Osteocyte (in vitro differentiated cells): ENCODE measurements at regions not wholly inside any gene's neighbourhood (a gene's known extent, or its start where the extent isn't known, plus 50 kb on each side); places are given as distances from the start of the nearest gene placed in this dataset.

Experiments used
- DNase-seq: peaks from one replicate; pipeline ENCODE4 v3.0.0; 2021; ENCODE audit warnings: mixed read lengths; ENCODE audit not compliant: unreplicated experiment; ENCODE audit errors: extremely low spot score
- H3K27ac Mint-ChIP-seq: one replicate; pipeline ENCODE4 v1.8.0; 2021; ENCODE audit warnings: mild to moderate bottlenecking, mixed read lengths; ENCODE audit not compliant: unreplicated experiment
- H3K27me3 Mint-ChIP-seq: one replicate; pipeline ENCODE4 v1.8.0; 2021; ENCODE audit warnings: mixed read lengths; ENCODE audit not compliant: unreplicated experiment
- H3K36me3 Mint-ChIP-seq: one replicate; pipeline ENCODE4 v1.8.0; 2021; ENCODE audit warnings: mixed read lengths; ENCODE audit not compliant: unreplicated experiment
- H3K4me1 Mint-ChIP-seq: one replicate; pipeline ENCODE4 v1.8.0; 2021; ENCODE audit warnings: mixed read lengths; ENCODE audit not compliant: unreplicated experiment
- H3K4me3 Mint-ChIP-seq: one replicate; pipeline ENCODE4 v1.8.0; 2021; ENCODE audit warnings: mild to moderate bottlenecking, moderate library complexity, mixed read lengths; ENCODE audit not compliant: unreplicated experiment
- H3K9me3 Mint-ChIP-seq: one replicate; pipeline ENCODE4 v1.8.0; 2021; ENCODE audit warnings: mixed read lengths; ENCODE audit not compliant: unreplicated experiment
- TF ChIP-seq, protein P1 (sequence below): fragments of 200-600 bp; sonication (generic); IDR thresholded peaks from 2 replicates; pipeline ENCODE4 v1.5.0; 2021; ENCODE audit warnings: antibody characterized with exemption, mild to moderate bottlenecking, moderate library complexity

DNA sequence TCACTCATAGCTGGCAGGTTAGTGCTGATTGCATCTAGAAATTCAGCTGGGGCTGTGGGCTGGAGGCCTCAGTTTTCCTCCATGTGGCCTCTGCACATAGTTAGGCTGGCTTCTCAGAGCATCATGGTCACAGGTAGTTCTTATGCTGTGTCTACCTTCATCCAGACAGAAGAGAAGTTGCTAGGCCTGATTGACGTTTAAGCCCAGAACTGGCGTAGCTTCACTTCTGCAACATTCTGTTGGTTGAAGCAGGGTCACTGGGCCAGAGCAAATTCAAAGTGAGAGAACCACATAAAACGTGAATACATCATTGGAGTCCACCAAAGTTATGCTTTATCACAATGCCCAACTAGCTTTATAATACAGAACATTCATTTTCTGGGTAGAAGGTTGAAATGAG is 116.0 kb downstream of the SPP2 start:
- Mint-ChIP-seq H3K27me3 (no peaks in the 10 kb centered on the region), H3K9me3 (no peaks in the 10 kb centered on the region), H3K4me1 (peaks cover 72% of the 10 kb centered on the region), H3K4me3 (no peak overlapping the region), H3K36me3 (no peaks in the 10 kb centered on the region), H3K27ac (peak overlapping the region; percentile 90)
- TF ChIP-seq, protein P1, sequence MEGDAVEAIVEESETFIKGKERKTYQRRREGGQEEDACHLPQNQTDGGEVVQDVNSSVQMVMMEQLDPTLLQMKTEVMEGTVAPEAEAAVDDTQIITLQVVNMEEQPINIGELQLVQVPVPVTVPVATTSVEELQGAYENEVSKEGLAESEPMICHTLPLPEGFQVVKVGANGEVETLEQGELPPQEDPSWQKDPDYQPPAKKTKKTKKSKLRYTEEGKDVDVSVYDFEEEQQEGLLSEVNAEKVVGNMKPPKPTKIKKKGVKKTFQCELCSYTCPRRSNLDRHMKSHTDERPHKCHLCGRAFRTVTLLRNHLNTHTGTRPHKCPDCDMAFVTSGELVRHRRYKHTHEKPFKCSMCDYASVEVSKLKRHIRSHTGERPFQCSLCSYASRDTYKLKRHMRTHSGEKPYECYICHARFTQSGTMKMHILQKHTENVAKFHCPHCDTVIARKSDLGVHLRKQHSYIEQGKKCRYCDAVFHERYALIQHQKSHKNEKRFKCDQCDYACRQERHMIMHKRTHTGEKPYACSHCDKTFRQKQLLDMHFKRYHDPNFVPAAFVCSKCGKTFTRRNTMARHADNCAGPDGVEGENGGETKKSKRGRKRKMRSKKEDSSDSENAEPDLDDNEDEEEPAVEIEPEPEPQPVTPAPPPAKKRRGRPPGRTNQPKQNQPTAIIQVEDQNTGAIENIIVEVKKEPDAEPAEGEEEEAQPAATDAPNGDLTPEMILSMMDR, result no peak
- DNase-seq, result no peak

- Mint-ChIP-seq H3K27me3 (no peaks in the 10 kb centered on the region), H3K4me1 (peaks cover 67% of the 10 kb centered on the region), H3K36me3 (no peaks in the 10 kb centered on the region), H3K27ac (peak overlapping the region; percentile 90), H3K4me3 (peak overlapping the region; percentile 32), H3K9me3 (no peaks in the 10 kb centered on the region)
- DNase-seq, result peak; percentile 87
- TF ChIP-seq, protein P1, result no peak
Observed at GRCh38 chr2:234165421-234165820, 114.9 kb downstream of the SPP2 start.

- no peaks in the 10 kb centered on the region for H3K9me3 Mint-ChIP-seq
- no peak overlapping the region for H3K4me3 Mint-ChIP-seq
- no peaks in the 10 kb centered on the region for H3K36me3 Mint-ChIP-seq
- H3K27me3 Mint-ChIP-seq, result no peaks in the 10 kb centered on the region
- peak overlapping the region; percentile 90 for H3K27ac Mint-ChIP-seq
- H3K4me1 Mint-ChIP-seq, result peaks cover 63% of the 10 kb centered on the region
- DNase-seq, result no peak
- TF ChIP-seq, protein P1, result no peak
Observed at GRCh38 chr2:234164493-234165413, 114.3 kb downstream of the SPP2 start.

GRCh38 chr2:234163510-234164045 is 113.1 kb downstream of the SPP2 start:
- H3K27me3 Mint-ChIP-seq, result no peaks in the 10 kb centered on the region
- H3K4me3 Mint-ChIP-seq, result no peak overlapping the region
- H3K36me3 Mint-ChIP-seq, result no peaks in the 10 kb centered on the region
- peaks cover 7% of the 10 kb centered on the region for H3K9me3 Mint-ChIP-seq
- TF ChIP-seq, protein P1, result no peak
- no peak overlapping the region for H3K27ac Mint-ChIP-seq
- no peak for DNase-seq
- H3K4me1 Mint-ChIP-seq, result peaks cover 62% of the 10 kb centered on the region

GRCh38 chr2:234162861-234163260 is 112.4 kb downstream of the SPP2 start:
- Mint-ChIP-seq H3K9me3 (peaks cover 7% of the 10 kb centered on the region), H3K27me3 (no peaks in the 10 kb centered on the region), H3K36me3 (no peaks in the 10 kb centered on the region), H3K27ac (no peak overlapping the region), H3K4me3 (no peak overlapping the region), H3K4me1 (peaks cover 62% of the 10 kb centered on the region)
- DNase-seq, result no peak
- TF ChIP-seq, protein P1, result no peak
